ENCODE measurements at regions not wholly inside any gene's neighbourhood (a gene's known extent, or its start where the extent isn't known, plus 50 kb on each side); places are given as distances from the start of the nearest gene placed in this dataset.
"Not testable (repeated sequence)": the region's sequence is repeated elsewhere in the genome, so short reads cannot be mapped to it uniquely, and the experiment has no call there.

DNA sequence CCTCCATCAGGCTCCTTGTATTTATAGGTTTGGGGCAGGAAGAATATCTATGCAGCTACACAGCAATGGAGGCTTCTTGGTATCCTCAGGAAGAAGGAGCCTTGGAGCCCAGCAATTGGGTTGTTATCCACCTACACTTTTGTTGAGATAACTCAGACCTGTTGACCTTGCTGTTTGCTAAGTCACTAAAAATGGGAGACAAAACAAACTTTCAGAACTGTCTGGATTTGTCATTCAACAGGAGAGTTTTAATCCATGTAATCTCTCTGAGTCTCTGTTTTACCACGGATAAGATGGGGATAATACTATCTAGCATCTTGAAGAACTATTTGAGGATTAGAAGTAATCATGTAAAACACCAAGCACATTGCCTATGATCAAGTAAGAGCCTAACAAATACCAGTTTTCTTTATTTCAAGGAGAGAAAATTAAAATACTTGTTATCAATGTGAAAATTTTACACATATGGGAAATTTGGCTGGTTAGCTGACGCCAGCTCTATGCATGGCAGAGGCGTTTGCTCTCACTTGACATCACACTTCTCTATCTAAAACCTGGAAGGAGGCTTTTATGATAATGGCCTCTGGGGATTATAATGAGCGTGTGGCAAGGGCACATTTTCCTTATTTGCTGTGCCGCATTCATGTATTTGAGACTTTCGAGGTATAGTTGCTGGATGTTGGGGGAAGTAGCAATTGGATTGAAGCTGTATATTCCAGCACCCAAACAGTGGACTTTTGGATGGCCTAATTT lies 215.6 kb downstream of the PDCD6IP start:
- DNase-seq, result no peak

DNA sequence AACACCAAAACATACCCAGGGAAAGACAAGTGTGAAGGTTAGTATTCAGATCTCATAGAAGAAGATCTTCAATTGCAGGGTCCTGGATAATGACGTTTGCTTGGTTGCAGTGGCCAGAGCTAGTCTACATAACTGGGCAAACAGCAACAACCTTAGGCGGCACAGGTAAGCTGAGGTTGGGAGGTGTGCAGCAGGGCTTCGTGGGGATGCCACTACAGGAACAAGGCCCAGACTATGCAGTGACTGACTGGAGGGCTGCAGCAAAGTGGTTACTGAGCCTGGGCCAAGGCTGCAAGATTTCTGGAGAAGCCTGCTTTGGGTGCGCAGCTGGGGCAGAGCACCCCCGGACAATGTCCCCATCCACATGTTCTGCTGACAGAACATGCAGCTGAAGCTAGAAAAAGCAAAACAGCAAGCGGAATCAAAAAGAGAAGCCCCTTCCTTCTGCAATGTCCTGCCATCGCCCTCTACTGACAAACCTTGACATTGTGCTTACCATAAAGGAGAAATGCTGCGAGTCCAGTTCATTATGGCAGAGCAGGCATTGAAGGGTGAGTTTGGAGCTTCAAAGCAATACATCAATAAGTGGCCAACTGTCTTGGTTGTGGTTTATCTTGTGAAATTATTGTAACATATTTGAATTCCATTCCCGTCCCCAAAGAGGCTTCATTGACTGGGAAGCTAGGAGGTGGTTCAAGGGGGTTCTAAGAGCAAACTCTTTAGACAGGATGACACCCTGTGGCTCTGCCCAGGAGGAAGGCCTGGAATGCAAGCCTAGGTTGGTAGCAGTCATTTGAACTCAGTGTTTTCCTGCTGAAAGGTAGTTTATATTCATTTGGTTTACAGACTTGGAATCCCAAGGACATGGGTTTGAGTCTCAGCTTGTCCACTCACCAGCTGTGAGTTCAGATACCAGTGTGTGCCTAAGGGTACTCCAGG lies 217.0 kb downstream of the PDCD6IP start:
- no peak for DNase-seq

- DNase-seq, result peak; percentile 16 to 45
Observed at GRCh38 chr3:34016925-34017587, 218.6 kb downstream of the PDCD6IP start.

GRCh38 chr3:34017757-34018156 lies 219.3 kb downstream of the PDCD6IP start:
- no peak for DNase-seq

GRCh38 chr3:34019158-34019557 lies 220.7 kb downstream of the PDCD6IP start:
- no peak for DNase-seq

- no peak for DNase-seq
Observed at GRCh38 chr3:34020170-34020569, 221.7 kb downstream of the PDCD6IP start.

GRCh38 chr3:34020726-34021680 lies 222.6 kb downstream of the PDCD6IP start:
- no peak for DNase-seq

- no peak for DNase-seq
Observed at GRCh38 chr3:34022147-34022546, 223.7 kb downstream of the PDCD6IP start.

- DNase-seq, result no peak
Observed at GRCh38 chr3:34024447-34025240, 226.2 kb downstream of the PDCD6IP start.

DNA sequence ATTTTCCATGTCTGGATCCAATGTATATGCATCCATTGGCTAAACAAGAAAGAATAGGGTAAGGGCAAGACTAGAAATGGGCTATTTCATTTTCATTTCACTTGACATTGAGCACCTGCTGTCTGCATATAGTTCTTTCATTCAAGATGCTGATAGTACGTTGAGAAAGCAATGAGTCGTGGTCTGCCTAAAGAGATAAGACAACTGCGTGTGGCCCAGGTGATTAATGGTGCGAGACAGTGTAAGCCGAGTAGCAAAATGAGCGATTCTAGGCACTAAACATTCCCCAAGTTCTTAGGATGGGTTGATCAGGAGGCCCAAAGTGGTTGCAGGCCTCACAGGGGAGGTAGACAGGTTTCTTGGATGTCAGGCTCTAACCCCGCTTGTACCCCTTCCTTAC lies 235.4 kb downstream of the PDCD6IP start:
- no peak for DNase-seq

- DNase-seq, result no peak
Observed at GRCh38 chr3:34034840-34035239, 236.4 kb downstream of the PDCD6IP start.

DNA sequence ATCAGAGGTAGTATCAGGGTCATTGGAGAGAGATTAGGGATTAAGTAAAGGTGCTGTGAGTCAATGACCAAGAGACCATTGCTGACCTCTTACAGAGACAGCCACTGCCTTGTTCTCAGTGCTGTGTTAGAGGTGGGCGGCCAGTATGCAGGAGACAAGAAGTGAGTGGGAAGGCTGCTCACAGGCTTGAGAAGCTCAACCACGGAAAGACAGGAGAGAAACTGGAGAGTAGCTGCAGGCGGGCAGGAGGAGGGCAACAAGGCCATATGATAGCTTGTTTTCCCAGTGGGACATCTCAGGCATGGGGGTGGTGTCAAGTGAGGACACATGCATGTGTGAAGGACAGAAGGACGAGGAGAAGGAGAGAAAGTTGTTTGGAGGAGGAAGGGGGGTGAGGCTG lies 237.3 kb downstream of the PDCD6IP start:
- no peak for DNase-seq

DNA sequence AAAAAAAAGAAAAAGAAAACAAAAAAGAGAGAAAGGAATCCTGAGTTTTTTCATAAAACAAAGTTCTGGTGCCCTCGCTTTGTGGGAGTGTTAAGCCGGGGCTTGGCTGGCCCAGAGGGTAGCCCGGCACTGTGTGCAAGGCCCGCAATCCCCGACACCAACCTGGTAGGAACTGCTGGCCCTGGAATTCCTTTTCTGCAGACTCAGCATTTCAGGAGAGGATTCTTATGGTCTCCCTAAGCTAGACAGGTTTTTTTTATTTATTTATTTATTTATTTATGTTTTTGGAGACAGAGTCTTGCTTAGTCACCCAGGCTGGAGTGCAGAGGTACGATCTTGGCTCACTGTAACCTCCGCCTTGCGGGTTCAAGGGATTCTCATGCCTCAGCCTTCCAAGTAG lies 238.8 kb downstream of the PDCD6IP start:
- no peak for DNase-seq

DNA sequence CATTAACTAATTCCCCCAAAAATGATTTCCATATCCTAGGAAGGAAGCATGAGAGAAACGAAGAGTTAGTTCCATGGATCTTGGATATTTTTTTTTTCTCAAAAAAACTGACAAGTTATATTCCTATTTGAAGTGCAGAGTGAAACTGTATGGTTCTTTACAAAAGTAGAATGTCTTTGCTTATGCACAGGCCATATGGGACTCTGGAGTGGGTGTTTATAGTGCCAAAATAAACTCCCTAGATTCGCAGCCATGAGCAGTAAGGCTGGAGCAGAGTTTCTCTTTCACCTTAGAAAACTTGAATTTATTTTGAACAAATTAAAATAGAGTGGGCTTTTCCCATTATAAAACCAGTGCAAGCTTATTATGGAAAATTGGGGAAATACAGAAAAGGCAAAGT lies 239.7 kb downstream of the PDCD6IP start:
- DNase-seq, result no peak

DNA sequence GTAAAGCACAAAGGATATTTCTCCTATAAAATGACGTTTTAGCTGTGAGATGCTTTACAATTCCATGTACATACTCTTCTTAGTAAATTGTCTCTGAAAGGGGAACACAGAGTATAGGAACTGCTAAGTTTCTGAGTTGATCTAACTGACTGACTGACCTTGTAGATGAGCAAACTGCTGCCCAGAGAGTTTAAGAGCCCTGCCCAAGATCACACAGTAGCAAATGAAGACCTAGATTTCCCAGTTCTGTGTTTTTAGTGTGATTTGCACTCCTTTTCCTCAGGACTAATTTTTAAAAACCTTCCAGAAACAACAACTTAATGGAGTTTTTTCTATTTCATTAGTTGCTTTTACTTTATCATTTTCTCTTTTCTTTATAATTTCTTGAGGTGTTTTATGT lies 247.7 kb downstream of the PDCD6IP start:
- no peak for DNase-seq

- no peak for DNase-seq
Observed at GRCh38 chr3:34053626-34054025, 255.2 kb downstream of the PDCD6IP start.

DNA sequence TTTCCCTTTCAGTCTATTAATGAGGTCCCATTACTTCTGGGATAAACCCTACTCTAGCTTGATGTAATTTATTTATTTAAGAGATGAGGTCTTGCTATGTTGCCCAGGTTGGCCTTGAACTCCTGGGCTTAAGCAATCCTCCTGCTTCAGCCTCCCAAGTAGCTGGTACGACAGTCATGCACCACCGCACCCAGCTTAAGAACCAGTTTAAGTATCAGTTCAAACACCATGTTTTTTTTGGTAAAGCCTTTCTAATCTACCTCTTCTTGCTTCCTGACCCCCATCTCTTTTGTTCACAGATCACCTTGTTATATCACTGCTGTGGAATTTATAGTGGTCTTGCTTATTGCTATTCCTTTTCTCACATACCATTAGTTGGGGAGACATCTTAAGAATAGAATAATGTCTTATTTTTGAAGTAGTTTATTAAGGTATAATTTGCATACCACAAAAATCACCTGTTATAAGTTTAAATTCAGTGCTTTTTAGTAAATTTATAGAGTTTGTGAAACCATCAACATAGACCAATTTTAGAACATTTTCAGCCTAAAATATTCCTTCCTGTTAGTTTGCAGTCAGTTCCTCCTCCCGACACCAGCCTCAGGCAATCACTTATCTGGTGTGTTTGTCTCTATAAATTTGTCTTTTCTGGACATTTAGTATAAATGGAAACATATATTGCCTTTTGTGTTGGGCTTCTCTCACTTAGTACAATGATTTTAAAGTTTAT lies 257.9 kb downstream of the PDCD6IP start:
- DNase-seq, result no peak

DNA sequence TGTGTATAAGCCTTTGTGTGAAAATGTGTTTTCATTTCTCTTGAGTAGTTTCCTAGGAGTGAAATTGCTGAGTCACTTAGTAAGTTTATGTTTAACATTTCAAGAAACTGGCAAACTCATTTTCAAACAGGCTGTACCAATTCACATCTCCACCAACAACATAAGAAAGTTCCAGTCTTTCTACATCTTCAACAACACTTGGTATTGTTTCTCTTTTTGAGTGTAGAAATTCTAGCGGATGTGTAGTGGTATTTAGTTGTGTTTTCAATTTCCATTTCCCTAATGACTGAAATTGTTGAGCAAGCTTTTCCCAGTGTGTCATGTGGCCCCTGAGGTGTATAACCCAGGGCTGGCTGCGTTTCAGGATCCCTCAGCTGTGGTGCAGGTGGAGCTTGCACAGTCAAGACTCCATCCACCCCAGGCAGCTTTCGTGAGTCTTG lies 258.5 kb downstream of the PDCD6IP start:
- no peak for DNase-seq

DNA sequence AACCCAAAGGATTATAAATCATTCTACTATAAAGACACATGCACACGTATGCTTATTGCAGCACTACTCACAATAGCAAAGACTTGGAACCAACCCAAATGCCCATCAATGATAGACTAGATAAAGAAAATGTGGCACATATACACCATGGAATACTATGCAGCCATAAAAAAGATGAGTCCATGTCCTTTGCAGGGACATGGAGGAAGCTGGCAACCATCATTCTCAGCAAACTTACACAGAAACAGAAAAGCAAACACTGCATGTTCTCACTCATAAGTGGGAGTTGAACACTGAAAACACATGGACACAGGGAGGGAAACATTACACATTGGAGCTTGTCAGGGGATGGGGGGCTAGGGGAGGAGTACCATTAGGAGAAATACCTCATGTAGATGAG lies 262.6 kb downstream of the PDCD6IP start:
- not testable (repeated sequence) for DNase-seq

GRCh38 chr3:34065901-34066300 lies 267.5 kb downstream of the PDCD6IP start:
- DNase-seq, result no peak

DNA sequence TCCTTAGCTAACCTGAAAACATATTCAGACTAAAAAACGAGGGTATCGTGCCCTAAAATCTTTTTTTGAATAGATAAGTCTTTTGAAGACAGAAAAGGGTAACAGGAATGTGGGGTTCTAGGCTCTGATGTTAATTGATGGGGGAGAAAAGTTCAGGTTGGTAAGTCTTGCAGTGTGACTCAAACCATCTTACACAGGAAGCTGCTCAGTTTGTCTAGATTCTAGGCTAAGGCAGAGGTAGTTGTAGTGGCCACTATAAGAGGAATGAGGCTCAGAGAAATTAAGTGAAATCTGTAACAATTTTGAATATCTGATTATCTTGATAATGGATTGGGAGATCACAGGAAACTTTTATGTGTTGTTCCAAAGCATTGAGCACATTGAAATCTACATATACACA lies 267.9 kb downstream of the PDCD6IP start:
- DNase-seq, result no peak
